NOMO-1 treated with dmso at 0.1 percent for 144 hours (cell line): ENCODE measurements at regions not wholly inside any gene's neighbourhood (a gene's known extent, or its start where the extent isn't known, plus 50 kb on each side); places are given as distances from the start of the nearest gene placed in this dataset.

Source experiments
- DNase-seq: peaks from one replicate; lab custom pipeline; 2025; ENCODE audit not compliant: unreplicated experiment; lab: John Stamatoyannopoulos, UW

DNA sequence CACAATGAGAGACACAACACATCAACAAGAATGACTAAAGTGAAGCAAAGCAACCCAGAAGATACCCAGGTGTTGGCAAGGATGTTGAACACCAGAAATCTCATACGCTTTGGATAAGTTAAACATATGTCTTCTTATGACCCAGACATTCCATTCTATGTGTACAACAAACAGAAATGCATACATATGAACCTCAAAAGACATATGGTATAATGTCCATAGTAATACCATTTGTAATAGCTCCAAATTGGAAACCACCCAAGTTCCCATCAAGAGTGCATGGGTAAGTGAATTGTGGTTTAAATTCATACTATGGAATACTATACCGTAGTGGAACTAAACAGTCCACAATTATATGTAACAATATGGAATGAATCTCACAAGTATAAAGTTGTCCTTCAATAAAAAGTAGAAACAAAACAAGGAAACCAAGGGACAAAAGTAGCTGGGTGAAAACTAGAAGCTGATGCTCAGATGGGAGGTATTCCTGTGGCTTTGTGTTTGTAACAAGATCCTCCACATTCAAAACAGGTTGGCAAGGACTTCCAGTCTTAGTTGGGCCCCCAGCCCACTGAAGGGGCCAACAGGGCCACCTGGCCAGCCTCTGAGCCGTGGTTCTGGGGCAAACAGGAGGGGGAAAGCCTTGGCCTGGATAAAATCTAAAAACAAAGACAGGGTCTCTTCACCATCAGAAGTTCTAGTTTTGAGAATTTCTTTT, 171.8 kb upstream of the PITX1 start:
- DNase-seq: no peak

DNA sequence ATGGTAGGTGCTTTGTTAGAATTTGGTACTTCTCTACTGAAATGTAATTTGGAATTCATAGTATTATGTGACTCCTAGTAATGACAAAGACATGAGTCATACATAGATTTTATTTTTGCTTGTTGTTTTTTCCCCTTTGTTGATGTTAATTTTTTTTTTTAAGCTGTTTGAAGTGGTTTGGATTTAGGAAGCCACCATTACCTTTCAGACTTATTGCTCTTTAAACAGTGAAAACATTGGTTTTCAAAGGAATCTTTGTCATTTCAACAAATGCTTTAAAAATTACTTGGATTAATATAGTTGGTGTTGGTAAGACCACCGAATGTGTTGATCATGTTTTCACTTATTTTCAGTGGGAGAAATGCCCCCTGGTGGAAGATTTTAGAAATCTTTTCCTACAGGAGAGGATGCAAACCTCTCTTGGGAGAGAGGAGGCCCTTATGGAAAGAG, 170.1 kb upstream of the PITX1 start:
- DNase-seq: no peak

DNA sequence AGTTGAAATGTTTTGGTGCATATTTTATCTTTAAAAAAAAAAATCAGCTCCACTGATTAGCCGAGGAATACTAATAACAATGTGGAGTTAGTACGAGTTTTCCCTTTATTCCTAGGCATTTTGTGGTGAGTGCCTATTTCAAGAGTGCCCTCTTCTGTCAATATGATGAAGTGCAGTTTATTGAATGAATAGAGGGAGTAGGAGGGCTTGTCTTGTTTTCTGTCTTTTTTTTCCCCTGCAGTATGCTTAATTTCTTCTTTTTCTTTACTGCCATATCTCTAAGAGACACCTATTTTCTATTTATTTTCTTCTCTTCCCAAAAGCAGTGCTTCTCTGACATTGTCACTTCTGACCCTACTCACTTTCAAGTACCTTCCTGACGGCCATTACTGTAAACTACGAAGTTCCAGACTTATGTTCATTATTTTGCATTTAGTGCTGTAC, 169.6 kb upstream of the PITX1 start:
- no peak for DNase-seq

DNA sequence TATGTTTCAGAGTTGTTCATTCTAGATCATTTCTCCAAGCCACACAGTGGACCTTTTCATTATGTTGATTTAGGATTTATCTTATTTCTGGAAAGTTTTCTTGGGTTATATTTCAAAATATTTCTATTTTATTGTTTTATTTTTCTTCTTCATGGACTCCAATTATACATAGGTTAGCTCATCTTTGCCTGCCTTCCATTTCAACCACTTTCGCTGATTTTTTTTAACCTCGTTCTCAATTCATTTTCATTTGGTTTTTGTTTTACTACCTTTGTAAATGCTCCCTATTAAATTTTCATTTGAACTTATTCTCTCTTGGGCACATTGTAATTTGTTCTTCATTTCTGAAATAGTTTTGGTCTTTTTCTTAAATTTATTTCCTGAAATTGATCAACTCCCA, 169.0 kb upstream of the PITX1 start:
- no peak for DNase-seq

DNA sequence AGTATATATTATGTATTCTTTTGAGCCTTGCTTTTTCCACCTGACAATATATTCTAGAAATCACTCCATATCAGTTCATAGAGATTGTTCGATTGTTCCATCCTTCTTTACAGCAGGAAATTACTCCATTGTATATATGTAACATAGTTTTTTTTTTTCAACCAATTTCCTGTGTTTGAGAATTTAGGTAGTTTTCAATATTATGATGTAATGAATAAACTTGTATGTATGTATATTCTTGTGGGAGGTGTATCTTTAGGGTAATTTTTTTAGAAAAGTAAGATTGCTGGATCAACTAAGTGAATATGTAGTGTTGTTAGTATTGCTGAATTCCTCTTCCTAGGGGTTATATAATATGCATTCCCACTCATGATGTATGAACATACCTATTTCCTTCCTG, 165.9 kb upstream of the PITX1 start:
- no peak for DNase-seq

DNA sequence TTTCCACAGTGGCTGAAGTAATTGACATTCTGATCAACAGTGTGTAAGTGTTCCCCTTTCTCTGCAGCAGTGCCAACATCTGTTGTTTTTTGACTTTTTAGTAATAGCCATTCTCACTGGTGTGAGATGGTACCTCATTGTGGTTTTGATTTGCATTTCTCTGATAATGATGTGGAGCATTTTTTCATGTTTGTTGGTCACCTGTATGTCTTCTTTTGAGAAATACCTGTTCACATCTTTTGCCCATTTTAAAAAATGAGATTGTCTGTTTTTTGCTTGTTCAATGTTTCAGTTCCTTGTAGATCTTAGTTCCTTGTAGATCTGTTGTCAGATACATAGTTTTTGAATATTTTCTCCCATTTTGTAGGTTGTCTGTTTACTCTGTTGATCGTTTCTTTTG, 162.5 kb upstream of the PITX1 start:
- no peak for DNase-seq

DNA sequence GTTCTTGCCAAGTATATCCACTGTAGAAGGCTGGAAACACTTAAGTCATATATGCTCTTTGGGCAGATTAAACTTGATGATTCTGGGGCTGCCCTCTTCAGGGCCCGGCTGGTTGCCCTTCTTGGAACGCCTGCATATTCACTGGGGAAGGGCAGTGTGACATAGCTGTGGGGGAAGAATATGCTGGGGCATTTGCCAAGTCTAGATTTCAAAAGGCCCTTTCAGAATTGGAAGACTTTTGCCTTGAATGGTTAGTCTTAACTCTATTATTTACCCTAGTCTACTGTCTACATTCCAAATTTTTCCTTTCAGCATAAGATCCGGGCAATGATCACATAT, 161.2 kb upstream of the PITX1 start:
- no peak for DNase-seq

DNA sequence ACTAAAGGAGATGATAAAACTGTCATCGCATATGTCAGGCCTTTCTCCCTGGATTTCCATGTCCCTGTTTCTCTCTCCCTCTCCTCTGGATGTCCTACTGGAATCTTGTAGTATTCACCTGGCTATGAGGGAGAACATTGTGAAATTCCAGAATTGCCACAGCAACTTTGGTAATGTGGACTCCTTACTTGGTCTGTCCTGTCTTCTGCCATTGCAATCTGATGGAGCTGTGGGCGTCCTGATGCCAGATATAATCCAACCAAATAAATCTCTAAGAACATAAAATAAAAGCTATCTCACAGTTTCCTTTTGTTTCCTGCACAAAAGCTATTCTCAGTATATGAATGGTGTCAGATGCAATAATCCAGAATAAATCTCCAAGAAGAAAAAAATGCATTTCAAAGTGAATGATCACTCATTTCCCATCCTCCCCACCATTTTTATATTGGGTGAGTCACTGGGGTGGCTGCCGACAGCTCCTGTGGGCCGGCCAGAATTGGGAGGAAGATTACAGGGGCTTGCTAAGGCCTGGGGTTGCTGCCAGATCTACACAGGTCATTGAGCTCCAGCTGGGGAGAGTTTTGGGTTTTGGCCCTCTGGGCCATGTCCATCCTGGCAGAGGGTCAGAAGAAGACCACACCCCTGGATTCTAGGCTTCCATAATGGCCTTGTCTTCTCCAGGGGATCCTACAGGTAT, 160.7 kb upstream of the PITX1 start:
- DNase-seq: no peak

DNA sequence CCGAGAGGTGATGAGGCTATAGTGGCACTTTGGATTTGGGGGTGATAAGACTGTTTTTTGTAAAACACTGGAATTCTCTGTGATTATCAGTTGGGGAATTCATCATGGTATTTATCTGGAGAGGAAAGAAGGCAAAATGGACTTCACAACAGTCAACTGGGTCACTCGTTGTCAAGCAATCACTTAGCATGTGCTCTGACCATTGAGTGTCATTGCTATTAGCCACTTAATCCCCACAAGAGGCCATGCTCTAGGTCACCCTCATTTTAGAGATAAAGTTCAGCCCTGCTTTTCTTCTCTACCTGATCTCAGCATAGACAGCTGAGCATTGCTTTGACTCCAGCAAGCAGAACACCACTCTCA, 160.1 kb upstream of the PITX1 start:
- DNase-seq: no peak

DNA sequence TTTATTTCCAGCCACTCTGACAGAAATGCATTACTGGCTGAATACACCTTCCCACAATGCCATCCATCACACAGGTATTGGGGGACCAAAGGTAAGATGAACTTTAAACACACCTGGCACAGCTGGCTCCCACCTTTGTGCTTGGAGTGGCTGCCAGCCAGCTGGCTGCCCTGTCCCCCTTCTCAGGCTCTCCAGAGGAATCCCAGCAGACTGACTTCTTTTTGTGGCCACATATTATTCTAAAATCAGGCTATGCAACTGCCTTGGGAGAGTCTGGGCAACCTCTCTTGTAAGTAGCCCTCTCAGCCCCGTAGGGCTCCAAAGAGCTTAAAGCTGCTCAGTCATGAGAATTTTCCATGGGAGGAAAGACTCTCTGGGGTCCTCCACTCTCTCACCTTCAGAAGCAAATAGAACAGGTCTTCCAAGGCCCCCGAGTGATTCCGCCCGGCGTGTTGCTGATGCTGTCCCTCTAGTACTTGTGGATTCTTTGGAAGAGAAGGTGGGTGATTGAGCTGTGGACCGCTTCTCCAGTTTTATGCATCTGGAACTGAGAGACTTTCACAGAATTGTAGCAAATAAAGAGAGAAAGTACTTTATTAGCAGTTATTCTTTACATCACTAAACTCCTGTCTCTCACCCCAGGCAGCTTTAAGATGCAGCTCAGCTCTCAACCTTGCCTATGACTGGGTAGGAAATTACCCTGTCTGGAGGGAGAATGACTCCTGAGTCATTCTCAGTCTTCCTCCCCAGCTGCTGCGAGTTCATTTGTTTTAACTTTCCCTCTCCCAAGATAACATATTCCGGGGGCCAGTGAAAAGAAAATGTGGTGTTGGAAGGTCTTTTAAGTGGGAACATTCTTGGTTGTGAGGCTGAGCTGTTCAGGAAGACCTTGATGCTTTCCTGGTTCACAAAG, 159.4 kb upstream of the PITX1 start:
- no peak for DNase-seq

DNA sequence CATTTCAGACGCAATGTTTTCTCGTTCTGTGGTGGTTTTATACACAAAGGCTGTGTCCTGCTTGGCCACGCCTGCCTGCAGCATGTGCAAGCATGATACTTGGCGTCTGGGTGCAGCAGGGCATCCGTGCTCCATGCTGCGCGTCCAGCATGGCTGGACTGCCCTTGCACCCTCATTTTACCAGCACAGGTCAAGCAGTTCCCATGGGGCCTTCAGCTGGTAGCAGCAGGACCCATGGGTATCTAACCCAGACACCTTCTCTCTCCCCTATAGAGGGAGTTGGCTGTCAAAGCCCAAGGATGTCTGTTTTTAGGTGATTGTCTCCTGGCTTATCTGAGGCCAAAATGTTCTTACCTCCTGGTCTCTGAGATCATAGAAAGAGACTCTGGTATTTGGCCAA, 158.3 kb upstream of the PITX1 start:
- DNase-seq: no peak

DNA sequence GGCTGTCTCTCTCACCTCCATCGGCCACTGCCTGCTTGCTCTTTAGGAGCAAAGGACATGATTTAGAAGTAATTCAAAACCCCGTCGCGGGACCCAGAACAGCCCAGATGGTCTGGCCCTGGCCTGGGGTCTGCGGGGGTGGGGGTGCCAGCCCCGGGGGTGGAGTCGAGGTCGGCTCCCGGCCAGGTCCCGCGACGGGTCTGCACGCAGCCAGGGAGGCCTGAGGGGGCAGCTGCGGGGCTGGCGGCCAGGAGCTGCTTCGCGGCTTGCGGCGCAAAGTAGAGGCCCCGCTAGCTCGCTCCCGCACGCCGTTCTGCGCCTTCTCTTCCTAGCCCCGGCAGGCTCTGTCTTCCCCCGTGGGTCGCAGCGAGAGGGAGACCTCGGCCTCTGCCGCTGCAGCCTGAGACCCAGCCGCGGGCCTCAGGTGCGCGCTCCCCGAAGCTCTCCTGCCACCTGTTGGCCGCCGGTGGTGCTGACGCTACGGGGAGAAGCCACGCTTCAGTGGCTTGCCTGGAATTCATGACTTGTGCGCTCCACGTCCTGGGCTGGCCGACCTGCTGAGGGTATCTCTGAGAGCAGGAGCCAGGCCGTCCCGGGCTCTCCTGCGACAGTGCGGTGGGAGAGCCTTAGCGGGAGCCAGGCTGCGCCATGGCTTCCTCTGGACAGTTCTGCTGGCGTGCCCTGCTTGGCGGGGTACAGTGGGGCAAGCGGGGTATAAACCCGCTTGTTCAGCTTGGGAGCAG, 157.2 kb upstream of the PITX1 start:
- DNase-seq: peak; percentile 62

DNA sequence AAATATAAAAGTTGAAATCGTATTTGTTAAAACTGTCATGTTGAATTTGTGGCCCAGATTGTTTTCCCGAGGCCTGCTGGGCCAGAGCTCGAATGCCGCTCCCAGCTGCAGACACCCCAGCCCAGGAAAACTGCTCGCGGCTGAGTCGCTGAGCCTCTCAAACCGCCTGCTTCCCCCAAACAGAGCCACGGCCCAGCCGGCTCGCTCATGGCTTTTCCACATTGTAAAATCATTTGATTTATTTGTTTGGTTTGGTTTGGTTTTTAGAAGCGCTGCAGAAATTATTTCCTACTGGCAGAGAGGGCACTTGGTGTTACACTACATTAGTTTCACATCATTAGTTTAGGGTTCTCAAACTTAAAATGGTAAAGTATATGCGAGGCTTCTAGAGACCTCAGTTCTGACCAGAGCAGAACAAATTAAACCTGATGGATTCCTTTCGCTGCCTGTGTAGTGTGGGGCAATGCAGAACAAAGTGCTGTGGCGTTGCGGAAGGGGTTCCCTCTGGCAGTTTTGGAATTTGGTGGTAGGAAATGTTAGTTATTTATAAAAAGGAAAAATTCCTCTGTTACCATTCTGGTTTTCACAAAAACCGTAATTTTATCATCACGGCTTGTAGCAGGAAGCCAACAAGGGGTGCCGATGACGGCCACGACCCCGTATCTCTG, 156.5 kb upstream of the PITX1 start:
- DNase-seq: no peak

DNA sequence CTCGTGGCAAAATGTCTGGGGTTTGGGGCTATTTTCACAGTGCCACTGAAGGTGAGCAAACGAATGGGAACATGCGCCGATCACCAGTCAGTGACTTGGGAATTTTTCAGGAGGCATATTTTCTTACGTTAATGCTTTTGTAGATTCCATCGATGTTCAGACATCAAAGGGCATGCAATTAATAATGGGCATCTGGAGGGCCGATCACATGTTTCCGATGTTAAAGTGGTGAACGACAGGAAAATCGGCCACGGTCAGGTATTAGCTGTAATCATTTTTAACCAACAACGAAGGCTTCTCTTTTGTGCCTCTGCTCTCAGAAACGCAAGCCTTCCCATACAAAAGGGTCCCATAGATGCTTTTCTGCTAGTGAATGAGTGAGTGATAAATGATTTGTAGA, 155.0 kb upstream of the PITX1 start:
- no peak for DNase-seq

DNA sequence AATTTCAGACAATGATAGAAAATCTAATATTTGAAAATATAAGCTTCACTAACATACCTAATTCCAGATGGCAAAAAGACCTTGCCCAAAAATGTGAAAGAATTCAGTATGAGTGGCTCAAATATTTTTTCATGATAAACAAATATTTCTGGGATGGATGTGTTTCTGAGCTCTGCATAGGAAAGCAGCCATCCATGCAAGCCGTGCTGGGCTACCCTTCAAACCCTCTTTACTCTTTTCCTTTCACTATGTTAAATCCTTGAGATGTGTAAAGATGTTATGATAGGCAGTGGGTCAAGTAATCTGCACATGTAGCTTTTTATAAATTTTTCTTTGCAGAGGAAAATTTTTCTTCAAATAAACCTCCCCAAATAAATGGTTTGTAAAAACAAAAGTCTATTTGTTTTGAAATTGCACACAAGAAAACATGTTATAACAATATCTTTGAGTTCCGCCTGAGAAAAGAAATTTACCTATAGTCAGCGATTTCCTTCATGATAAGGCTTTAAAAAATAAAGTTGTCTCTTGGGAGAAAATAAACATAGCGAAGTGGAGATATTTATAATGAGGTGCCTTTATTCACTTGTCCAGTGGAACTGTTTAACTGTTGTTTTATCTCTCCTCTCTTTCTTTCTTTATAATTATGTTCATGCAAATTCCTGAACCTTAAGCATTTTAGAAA, 154.3 kb upstream of the PITX1 start:
- no peak for DNase-seq

DNA sequence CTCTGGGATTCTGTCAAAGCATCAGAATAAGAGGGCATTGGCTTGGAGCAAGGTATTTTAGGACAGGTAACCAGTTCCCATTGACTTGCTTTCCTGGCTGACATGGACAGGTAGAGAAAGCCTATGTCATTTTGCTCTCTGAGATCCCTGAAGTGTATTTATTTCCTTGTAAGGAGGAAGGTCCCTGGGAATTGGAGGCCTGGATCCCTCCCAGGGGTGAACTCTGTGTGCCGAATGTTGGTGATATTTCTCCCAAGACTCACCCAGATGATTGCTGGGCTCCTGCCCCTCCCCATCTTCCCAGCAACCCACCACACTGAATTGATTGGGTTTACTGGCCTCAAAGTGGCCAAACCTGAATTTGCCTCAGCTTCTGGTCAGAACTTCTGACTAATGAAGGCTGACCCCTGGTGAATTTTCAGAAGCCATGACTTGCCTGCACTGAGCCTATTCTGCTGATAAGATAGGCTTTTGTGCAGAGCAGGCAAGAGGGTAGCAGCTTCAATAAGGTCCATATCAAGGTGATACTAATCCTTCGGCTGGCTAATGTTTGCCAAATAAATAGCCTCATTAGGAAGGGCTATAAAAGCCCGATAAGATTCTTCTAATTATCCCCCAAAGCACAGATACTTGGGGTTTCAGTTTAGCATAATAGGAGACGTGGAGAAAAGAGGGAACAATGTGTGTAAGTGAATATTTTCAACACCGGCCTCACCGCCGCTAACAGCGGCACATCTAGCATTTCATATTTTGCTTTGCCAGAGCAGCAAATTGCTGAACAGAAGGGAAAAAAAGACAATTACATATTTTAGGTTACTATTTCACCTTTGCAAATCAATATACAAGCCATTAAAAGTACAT, 152.9 kb upstream of the PITX1 start:
- no peak for DNase-seq

DNA sequence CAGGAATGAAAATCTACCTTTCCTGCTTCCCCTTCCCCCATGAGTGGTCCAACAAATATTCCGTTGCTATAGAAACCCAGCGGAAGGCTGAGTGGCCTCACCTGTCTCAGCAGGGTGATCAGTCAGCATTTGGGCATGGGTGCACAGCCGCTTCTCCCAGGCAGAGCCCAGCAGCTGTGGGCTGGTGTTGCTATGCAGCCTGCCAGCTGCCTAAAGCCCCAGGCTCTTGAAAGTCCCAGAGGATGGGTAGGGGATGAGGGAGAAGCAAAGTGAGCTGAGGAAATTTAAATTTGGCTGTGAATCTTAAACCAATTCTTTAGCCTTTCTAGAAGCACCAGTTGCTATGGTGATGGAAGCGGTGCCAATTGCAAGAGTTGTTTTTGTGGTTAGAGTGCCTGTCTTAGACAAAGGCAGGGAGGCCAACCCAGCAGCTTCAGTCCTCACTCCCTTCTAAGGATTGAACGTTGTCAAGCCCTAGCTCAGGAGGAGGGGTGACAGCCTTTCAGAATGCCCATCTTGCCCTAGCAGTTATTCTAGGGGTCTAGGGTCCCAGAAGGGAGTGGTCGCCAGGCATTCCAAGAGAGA, 151.5 kb upstream of the PITX1 start:
- no peak for DNase-seq

DNA sequence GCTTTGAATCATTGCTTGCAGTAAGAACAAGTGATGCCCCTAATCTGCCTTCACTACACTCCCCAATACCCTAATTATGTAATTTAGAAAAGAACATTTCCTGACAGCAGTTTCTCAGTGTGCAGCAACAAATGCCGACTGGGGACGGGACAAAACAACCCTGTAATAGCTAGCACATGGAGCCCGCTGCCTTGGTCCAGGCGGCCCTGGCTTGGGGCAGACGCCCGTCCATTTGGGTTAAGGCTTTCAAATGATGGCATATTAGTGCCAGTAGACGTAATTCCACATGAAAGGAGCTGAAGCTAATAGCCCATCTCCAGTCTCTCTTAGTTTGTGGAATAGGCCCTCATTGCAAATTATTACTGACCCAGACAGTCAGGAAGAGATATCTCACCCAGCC, 150.6 kb upstream of the PITX1 start:
- DNase-seq: no peak

DNA sequence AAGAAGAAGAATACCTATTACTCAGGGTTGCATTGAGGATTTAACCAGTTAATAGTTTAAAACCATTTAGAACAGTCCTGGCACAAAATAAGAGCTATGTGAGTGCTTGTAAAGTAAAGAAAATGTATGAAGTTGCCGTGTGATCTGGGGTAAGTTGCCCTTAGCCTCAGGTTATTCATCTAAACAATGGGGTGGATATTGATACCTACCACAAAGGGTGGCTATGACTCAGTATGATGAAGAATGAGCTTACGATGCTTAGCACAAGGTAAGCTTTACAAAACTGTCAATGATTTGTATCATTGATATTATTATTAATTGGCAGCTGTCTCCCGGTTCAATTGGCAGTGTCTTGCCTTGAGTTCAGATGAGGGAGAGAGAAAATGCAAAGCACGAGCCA, 149.4 kb upstream of the PITX1 start:
- no peak for DNase-seq
